ENCODE measurements at regions not wholly inside any gene's neighbourhood (a gene's known extent, or its start where the extent isn't known, plus 50 kb on each side); places are given as distances from the start of the nearest gene placed in this dataset.

DNA sequence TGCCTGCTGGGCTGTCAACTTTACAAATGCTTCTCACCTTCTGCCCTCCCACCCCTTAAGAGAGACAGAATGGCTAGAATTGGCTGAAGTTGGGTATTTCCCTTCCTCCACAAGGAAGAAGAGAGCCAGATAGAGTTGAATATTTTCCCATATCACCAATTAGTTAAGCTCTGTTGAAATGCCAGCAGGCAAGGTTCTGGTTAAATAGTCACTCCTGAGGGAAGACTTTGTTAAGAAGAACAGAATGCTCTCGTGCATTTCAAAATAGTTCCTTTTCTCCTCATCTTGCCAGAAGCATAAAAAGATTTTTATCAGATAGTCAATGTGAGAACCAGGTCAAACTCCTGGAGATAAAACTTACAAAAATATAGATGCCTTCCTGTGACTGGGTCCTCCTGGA lies 2857.0 kb upstream of the PCDH20 start (continued):
- TF ChIP-seq ZNF114 (CRISPR knock-in tag; IDR thresholded peaks at IDR 0.05) (no peak), JUNB (IDR thresholded peaks at IDR 0.05; ENCODE audit: unreplicated experiment) (no peak), EZH2phosphoT487 (IDR thresholded peaks at IDR 0.05; ENCODE audit: unreplicated experiment) (no peak), ETS1 (IDR thresholded peaks at IDR 0.05) (no peak)
- TF ChIP-seq, protein P1, sequence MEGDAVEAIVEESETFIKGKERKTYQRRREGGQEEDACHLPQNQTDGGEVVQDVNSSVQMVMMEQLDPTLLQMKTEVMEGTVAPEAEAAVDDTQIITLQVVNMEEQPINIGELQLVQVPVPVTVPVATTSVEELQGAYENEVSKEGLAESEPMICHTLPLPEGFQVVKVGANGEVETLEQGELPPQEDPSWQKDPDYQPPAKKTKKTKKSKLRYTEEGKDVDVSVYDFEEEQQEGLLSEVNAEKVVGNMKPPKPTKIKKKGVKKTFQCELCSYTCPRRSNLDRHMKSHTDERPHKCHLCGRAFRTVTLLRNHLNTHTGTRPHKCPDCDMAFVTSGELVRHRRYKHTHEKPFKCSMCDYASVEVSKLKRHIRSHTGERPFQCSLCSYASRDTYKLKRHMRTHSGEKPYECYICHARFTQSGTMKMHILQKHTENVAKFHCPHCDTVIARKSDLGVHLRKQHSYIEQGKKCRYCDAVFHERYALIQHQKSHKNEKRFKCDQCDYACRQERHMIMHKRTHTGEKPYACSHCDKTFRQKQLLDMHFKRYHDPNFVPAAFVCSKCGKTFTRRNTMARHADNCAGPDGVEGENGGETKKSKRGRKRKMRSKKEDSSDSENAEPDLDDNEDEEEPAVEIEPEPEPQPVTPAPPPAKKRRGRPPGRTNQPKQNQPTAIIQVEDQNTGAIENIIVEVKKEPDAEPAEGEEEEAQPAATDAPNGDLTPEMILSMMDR (conservative IDR thresholded peaks at IDR 0.05; ENCODE audit: low read depth in 2 of 2): no peak

- Histone ChIP-seq H3K9me2 (ENCODE audit: insufficient read depth) (no peaks in the 10 kb centered on the region; the same call in 1 of the 2 replicates), H3K4me1 (ENCODE audit: insufficient read depth) (no peaks in the 10 kb centered on the region), H2AFZ (no peak overlapping the region), H3K36me3 (ENCODE audit: insufficient read depth) (no peaks in the 10 kb centered on the region), H3K4me3 (no peak overlapping the region), H4K20me1 (replicated peaks; ENCODE audit: insufficient read depth) (no peaks in the 10 kb centered on the region), H3K79me2 (replicated peaks; ENCODE audit: insufficient read depth) (no peaks in the 10 kb centered on the region), H3K27ac (ENCODE audit: low read depth) (no peak overlapping the region), H3K4me2 (no peak overlapping the region), H3F3A (replicated peaks; ENCODE audit: low read depth) (no peaks in the 10 kb centered on the region), H3K27me3 (ENCODE audit: insufficient read depth) (no peaks in the 10 kb centered on the region)
- Mint-ChIP-seq H3K4me3 (no peak overlapping the region), H3K4me1 (no peaks in the 10 kb centered on the region), H3K9me3 (peaks cover 29% of the 10 kb centered on the region), H3K27me3 (ENCODE audit: insufficient read depth, low read depth, poor library complexity) (no peaks in the 10 kb centered on the region), H3K36me3 (ENCODE audit: low read depth) (peaks cover 31% of the 10 kb centered on the region; the same call in 2 of the 3 replicates), H3K27ac (no peak overlapping the region)
- no peak for TF ChIP-seq POLR2AphosphoS5 (IDR thresholded peaks at IDR 0.05; ENCODE audit: low read depth)
- TF ChIP-seq ZNF114 (CRISPR knock-in tag; IDR thresholded peaks at IDR 0.05): no peak
- TF ChIP-seq, protein P1 (conservative IDR thresholded peaks at IDR 0.05; ENCODE audit: low read depth in 2 of 2): no peak
- no peak for TF ChIP-seq JUNB (IDR thresholded peaks at IDR 0.05; ENCODE audit: unreplicated experiment)
- ATAC-seq: no peak
- DNase-seq (ENCODE audit: low spot score): no peak
Measured at GRCh38 chr13:64266024-64266423, 2850.4 kb upstream of the PCDH20 start.

- Mint-ChIP-seq H3K4me3 (no peak overlapping the region), H3K4me1 (no peaks in the 10 kb centered on the region), H3K27me3 (ENCODE audit: insufficient read depth, low read depth, poor library complexity) (no peaks in the 10 kb centered on the region), H3K36me3 (ENCODE audit: low read depth) (peaks cover 31% of the 10 kb centered on the region; the same call in 2 of the 3 replicates), H3K27ac (no peak overlapping the region), H3K9me3 (peaks cover 29% of the 10 kb centered on the region)
- H3K27me3 ChIP-seq (ENCODE audit: insufficient read depth): no peaks in the 10 kb centered on the region
- no peak overlapping the region for H3K4me3 ChIP-seq
- H3K4me2 ChIP-seq: no peak overlapping the region
- no peaks in the 10 kb centered on the region for H3K36me3 ChIP-seq (ENCODE audit: insufficient read depth)
- no peak overlapping the region for H3K27ac ChIP-seq (ENCODE audit: low read depth)
- no peaks in the 10 kb centered on the region for H4K20me1 ChIP-seq (replicated peaks; ENCODE audit: insufficient read depth)
- no peaks in the 10 kb centered on the region for H3K4me1 ChIP-seq (ENCODE audit: insufficient read depth)
- DNase-seq (ENCODE audit: low spot score): no peak
- no peak overlapping the region for H2AFZ ChIP-seq
- ATAC-seq: no peak
- no peak for TF ChIP-seq CREB1 (CRISPR knock-in tag; IDR thresholded peaks at IDR 0.05; ENCODE audit: low read depth)
- no peak for TF ChIP-seq POLR2AphosphoS5 (IDR thresholded peaks at IDR 0.05; ENCODE audit: low read depth)
- no peak for TF ChIP-seq ZNF331 (CRISPR knock-in tag; IDR thresholded peaks at IDR 0.05; ENCODE audit: low read depth)
- no peak for TF ChIP-seq NANOG (IDR thresholded peaks at IDR 0.05; ENCODE audit: borderline replicate concordance)
- TF ChIP-seq, protein P2, sequence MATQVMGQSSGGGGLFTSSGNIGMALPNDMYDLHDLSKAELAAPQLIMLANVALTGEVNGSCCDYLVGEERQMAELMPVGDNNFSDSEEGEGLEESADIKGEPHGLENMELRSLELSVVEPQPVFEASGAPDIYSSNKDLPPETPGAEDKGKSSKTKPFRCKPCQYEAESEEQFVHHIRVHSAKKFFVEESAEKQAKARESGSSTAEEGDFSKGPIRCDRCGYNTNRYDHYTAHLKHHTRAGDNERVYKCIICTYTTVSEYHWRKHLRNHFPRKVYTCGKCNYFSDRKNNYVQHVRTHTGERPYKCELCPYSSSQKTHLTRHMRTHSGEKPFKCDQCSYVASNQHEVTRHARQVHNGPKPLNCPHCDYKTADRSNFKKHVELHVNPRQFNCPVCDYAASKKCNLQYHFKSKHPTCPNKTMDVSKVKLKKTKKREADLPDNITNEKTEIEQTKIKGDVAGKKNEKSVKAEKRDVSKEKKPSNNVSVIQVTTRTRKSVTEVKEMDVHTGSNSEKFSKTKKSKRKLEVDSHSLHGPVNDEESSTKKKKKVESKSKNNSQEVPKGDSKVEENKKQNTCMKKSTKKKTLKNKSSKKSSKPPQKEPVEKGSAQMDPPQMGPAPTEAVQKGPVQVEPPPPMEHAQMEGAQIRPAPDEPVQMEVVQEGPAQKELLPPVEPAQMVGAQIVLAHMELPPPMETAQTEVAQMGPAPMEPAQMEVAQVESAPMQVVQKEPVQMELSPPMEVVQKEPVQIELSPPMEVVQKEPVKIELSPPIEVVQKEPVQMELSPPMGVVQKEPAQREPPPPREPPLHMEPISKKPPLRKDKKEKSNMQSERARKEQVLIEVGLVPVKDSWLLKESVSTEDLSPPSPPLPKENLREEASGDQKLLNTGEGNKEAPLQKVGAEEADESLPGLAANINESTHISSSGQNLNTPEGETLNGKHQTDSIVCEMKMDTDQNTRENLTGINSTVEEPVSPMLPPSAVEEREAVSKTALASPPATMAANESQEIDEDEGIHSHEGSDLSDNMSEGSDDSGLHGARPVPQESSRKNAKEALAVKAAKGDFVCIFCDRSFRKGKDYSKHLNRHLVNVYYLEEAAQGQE (IDR thresholded peaks at IDR 0.05; ENCODE audit: unreplicated experiment): no peak
- TF ChIP-seq STAT1 (IDR thresholded peaks at IDR 0.05; ENCODE audit: unreplicated experiment): no peak
- TF ChIP-seq, protein P1 (conservative IDR thresholded peaks at IDR 0.05; ENCODE audit: low read depth in 2 of 2): no peak
- H3F3A ChIP-seq (replicated peaks; ENCODE audit: low read depth): no peaks in the 10 kb centered on the region
- H3K9me2 ChIP-seq (ENCODE audit: insufficient read depth): no peaks in the 10 kb centered on the region; the same call in 1 of the 2 replicates
- H3K79me2 ChIP-seq (replicated peaks; ENCODE audit: insufficient read depth): no peaks in the 10 kb centered on the region
Measured at GRCh38 chr13:64263285-64263684, 2847.6 kb upstream of the PCDH20 start.

Data from GM23338 (cell line).